GM12872 (cell line): ENCODE measurements at regions not wholly inside any gene's neighbourhood (a gene's known extent, or its start where the extent isn't known, plus 50 kb on each side); places are given as distances from the start of the nearest gene placed in this dataset.

Source experiments
- CTCF ChIP-seq: IDR thresholded peaks from 3 replicates; pipeline ENCODE4 v1.5.1; 2011; ENCODE audit warnings: low read depth, mild to moderate bottlenecking, low read length, moderate library complexity; ENCODE audit not compliant: insufficient read depth

DNA sequence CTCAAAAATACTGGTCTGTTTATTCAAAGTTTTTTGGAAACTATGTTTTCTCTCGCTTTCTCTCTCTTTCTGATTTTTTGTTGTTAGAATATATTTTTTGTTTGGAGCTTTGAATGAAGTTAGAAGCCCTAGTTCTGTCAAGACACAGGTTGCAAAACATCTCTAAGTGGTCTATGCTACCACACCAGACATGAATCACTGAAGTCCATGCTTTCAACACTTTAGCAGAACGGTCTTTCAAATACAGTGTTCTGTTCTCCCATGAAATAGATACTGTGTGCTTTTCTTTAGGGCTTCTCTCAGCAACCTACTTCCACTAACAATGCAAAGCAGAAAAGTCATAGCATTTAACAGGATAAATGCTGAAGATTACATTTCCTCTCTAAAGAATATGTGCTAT lies 392.5 kb downstream of the TMEM167A start:
- TF ChIP-seq CTCF: no peak

DNA sequence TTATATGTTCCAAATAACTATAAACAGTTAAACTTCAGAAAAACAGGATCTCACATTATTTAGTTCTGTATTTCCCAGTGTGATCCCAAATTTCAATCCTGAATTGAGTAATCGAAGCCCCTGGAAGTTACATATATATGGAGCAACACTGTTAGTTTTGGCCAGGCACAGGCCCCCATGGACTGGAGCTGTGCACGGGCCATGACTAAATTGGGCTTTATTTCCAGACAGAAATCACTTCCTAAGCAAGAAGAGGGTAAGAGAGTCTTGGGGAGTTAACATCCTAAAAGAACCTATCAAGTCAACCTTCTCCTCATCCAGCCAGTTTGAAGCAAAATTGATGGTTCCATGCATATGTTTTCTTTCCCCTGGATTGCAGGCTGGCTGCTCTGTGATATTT lies 393.0 kb downstream of the TMEM167A start:
- TF ChIP-seq CTCF: no peak

- TF ChIP-seq CTCF: no peak
Measured at GRCh38 chr5:82679660-82680059, 397.5 kb downstream of the TMEM167A start.

- TF ChIP-seq CTCF: no peak
Measured at GRCh38 chr5:82676661-82677060, 398.5 kb upstream of the RPS23 start.

GRCh38 chr5:82674671-82675070 lies 396.5 kb upstream of the RPS23 start:
- no peak for TF ChIP-seq CTCF

DNA sequence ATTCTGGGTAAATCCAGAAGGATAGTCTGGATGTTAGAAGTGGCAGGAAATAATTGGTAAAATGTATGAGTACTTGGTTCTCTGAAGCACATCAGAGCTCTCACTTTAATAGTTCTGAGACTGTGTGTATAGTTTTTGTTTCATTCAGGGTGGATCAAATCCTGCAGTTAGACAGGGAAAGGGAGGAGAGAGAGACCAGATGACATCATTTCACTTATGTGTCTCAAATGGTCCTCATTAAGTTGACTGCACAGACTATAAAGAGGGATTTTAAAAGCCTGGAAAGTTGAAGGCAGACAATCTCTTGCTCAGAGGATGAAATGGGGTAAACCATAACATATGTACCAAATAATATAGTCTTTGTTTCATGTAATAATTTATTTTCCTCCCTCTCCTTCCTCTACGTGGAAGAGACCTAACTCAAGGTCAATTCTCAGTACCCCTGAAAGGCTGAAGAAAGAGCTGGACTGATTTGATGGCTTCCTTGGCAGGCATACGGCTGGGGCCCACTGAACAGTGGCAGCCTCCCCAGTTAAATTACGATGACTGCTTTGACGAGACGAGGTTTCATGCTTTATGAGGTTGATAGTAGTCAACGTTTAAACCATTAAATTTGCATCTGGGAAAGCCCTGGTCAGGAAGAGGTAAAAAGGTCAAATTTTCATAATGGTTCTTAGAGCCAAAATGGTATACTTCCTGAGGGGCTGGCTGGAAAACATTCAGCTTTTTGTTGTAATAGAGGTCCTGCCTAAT lies 395.1 kb upstream of the RPS23 start:
- TF ChIP-seq CTCF: no peak

- TF ChIP-seq CTCF: no peak
Measured at GRCh38 chr5:82670692-82671091, 392.5 kb upstream of the RPS23 start.
